Activated CD8-positive, alpha-beta T cell treated with anti-CD3 and anti-CD28 coated beads for 36 hours (primary cell): ENCODE measurements at regions not wholly inside any gene's neighbourhood (a gene's known extent, or its start where the extent isn't known, plus 50 kb on each side); places are given as distances from the start of the nearest gene placed in this dataset.

Source experiments
- ATAC-seq: fragments of 200-7000 bp; cut with Tn5 transposase; one replicate; pipeline ENCODE4 v1.10.0; 2021; ENCODE audit warnings: mild to moderate bottlenecking, moderate library complexity
- CTCF ChIA-PET: fragments of 350-600 bp; sonication (Branson Sonifier 250); formaldehyde crosslinking; loops from one replicate; lab custom pipeline; 2021; ENCODE audit warnings: antibody characterized with exemption; lab: Charles Lee
- POLR2A ChIA-PET: fragments of 350-600 bp; sonication (Branson Sonifier 250); formaldehyde crosslinking; loops from one replicate; lab custom pipeline; 2021; ENCODE audit warnings: antibody characterized with exemption; lab: Charles Lee
- DNase-seq: peaks from one replicate; pipeline ENCODE4 v3.0.0-alpha.2; 2020
- H3K27ac Mint-ChIP-seq: one replicate; pipeline ENCODE4 v1.8.0; 2021; ENCODE audit warnings: mild to moderate bottlenecking, mixed read lengths
- H3K27me3 Mint-ChIP-seq: one replicate; pipeline ENCODE4 v1.8.0; 2021; ENCODE audit warnings: mixed read lengths
- H3K36me3 Mint-ChIP-seq: one replicate; pipeline ENCODE4 v1.8.0; 2021; ENCODE audit warnings: low read depth, mixed read lengths
- H3K4me1 Mint-ChIP-seq: one replicate; pipeline ENCODE4 v1.8.0; 2021; ENCODE audit warnings: low read depth, mixed read lengths
- H3K4me3 Mint-ChIP-seq: one replicate; pipeline ENCODE4 v1.8.0; 2021; ENCODE audit warnings: mild to moderate bottlenecking, moderate library complexity, mixed read lengths
- H3K9me3 Mint-ChIP-seq: one replicate; pipeline ENCODE4 v1.8.0; 2021; ENCODE audit warnings: mixed read lengths
- CTCF ChIP-seq: fragments of 200-600 bp; IDR thresholded peaks from one replicate; pipeline ENCODE4 v1.8.0; 2022; ENCODE audit warnings: antibody characterized with exemption, mild to moderate bottlenecking
- intact Hi-C: fragments of 100-400 bp; cut with micrococcal nuclease; formaldehyde crosslinking; loops from one replicate; pipeline ENCODE4 v1.10.0; 2022

- H3K4me3 Mint-ChIP-seq: no peak overlapping the region
- peaks cover 80% of the 10 kb centered on the region for H3K4me1 Mint-ChIP-seq
- CTCF ChIA-PET: interaction anchor here (1.6 kb wide), 1 partner anchor 42 kb away, joined by 4 read pairs; no protein-coding TSS in a partner anchor
- H3K27me3 Mint-ChIP-seq: peaks cover 4% of the 10 kb centered on the region
- POLR2A ChIA-PET: interaction anchor here (0.7 to 5.3 kb wide), 8 partner anchors 10 to 778 kb away, joined by 3 to 34 read pairs (median 3); partner anchors contain the start of genes RPLP1 and TLE3
- H3K27ac Mint-ChIP-seq: peak overlapping the region; percentile 88
- DNase-seq (no peak), ATAC-seq (no peak)
- TF ChIP-seq CTCF: no peak
- peaks cover 27% of the 10 kb centered on the region for H3K36me3 Mint-ChIP-seq
- intact Hi-C loops: loop anchor here (5.0 to 10.0 kb wide), 5 partner anchors 182 to 731 kb away; partner anchors contain the start of gene TLE3
- peaks cover 30% of the 10 kb centered on the region for H3K9me3 Mint-ChIP-seq
These were observed 303.8 kb downstream of the RPLP1 start for GRCh38 chr15:69756440-69756839.

GRCh38 chr15:69757186-69757585, 304.6 kb downstream of the RPLP1 start:
- peak; percentile 53 for ATAC-seq
- POLR2A ChIA-PET: interaction anchor here (1.1 to 5.3 kb wide), 4 partner anchors 43 to 341 kb away, joined by 3 to 34 read pairs (median 12); partner anchors contain the start of genes RPLP1 and TLE3
- H3K4me3 Mint-ChIP-seq: peak overlapping the region; percentile 14
- peaks cover 27% of the 10 kb centered on the region for H3K36me3 Mint-ChIP-seq
- peak; percentile 86 for DNase-seq
- peak overlapping the region; percentile 66 for H3K27ac Mint-ChIP-seq
- CTCF ChIA-PET: interaction anchor here (0.8 to 2.5 kb wide), 7 partner anchors 13 to 732 kb away, joined by 3 to 7 read pairs (median 3); partner anchors contain the start of gene TLE3
- peaks cover 30% of the 10 kb centered on the region for H3K9me3 Mint-ChIP-seq
- peaks cover 88% of the 10 kb centered on the region for H3K4me1 Mint-ChIP-seq
- no peak for TF ChIP-seq CTCF
- H3K27me3 Mint-ChIP-seq: peaks cover 4% of the 10 kb centered on the region
- intact Hi-C loops: loop anchor here (5.0 to 10.0 kb wide), 5 partner anchors 182 to 730 kb away; partner anchors contain the start of gene TLE3

- H3K4me1 Mint-ChIP-seq: peaks cover 90% of the 10 kb centered on the region
- no peak for TF ChIP-seq CTCF
- CTCF ChIA-PET: interaction anchor here (0.8 to 2.5 kb wide), 7 partner anchors 14 to 731 kb away, joined by 3 to 7 read pairs (median 3); partner anchors contain the start of gene TLE3
- peaks cover 22% of the 10 kb centered on the region for H3K36me3 Mint-ChIP-seq
- H3K27me3 Mint-ChIP-seq: peaks cover 4% of the 10 kb centered on the region
- peak overlapping the region; percentile 83 for H3K27ac Mint-ChIP-seq
- peaks cover 22% of the 10 kb centered on the region for H3K9me3 Mint-ChIP-seq
- no peak for ATAC-seq
- DNase-seq: no peak
- POLR2A ChIA-PET: interaction anchor here (1.0 to 5.3 kb wide), 3 partner anchors 306 to 734 kb away, joined by 3 to 34 read pairs (median 10); partner anchors contain the start of genes RPLP1 and TLE3
- peak overlapping the region; percentile 35 for H3K4me3 Mint-ChIP-seq
- intact Hi-C loops: loop anchor here (5.0 to 10.0 kb wide), 5 partner anchors 184 to 729 kb away; partner anchors contain the start of gene TLE3
These were observed 305.7 kb downstream of the RPLP1 start for GRCh38 chr15:69758291-69758771.

- Mint-ChIP-seq H3K4me1 (peaks cover 83% of the 10 kb centered on the region), H3K27ac (peak overlapping the region; percentile 83), H3K9me3 (peaks cover 14% of the 10 kb centered on the region), H3K27me3 (peaks cover 1% of the 10 kb centered on the region), H3K36me3 (peaks cover 16% of the 10 kb centered on the region), H3K4me3 (peak overlapping the region; percentile 35)
- TF ChIP-seq CTCF: no peak
- CTCF ChIA-PET: interaction anchor here (0.9 to 2.5 kb wide), 6 partner anchors 16 to 283 kb away, joined by 3 to 7 read pairs (median 4); no protein-coding TSS in a partner anchor
- intact Hi-C loops: loop anchor here (5.0 to 10.0 kb wide), 5 partner anchors 184 to 728 kb away; partner anchors contain the start of gene TLE3
- ATAC-seq (peak; percentile 55), DNase-seq (peak; percentile 97)
- POLR2A ChIA-PET: interaction anchor here (0.8 to 5.3 kb wide), 6 partner anchors 26 to 733 kb away, joined by 3 to 34 read pairs (median 4); partner anchors contain the start of genes RPLP1 and TLE3
These were observed 306.5 kb downstream of the RPLP1 start for GRCh38 chr15:69758810-69759790.
